ENCODE measurements at regions not wholly inside any gene's neighbourhood (a gene's known extent, or its start where the extent isn't known, plus 50 kb on each side); places are given as distances from the start of the nearest gene placed in this dataset.

- DNase-seq (ENCODE audit: low read depth): no peak
- Histone ChIP-seq H3K36me3 (ENCODE audit: control insufficient read depth, insufficient read depth, low read length) (no peaks in the 10 kb centered on the region), H3K27me3 (ENCODE audit: control insufficient read depth, insufficient read depth, low read length) (no peaks in the 10 kb centered on the region), H3K4me3 (ENCODE audit: low read depth, low read length) (no peak overlapping the region)
- ChIA-PET POLR2A (no interaction called here), CTCF (no interaction called here)
- no peak for TF ChIP-seq CTCF (IDR thresholded peaks at IDR 0.05; ENCODE audit: insufficient read depth, low read depth, low read length)
Observed at GRCh38 chr1:222918801-222919477, 104.1 kb downstream of the DISP1 start.

GRCh38 chr1:222919478-222919865 is 104.6 kb downstream of the DISP1 start:
- CTCF ChIA-PET: interaction anchor here (0.6 kb wide), 1 partner anchor 162 kb away, joined by 3 read pairs; no protein-coding TSS in a partner anchor
- no peak overlapping the region for H3K4me3 ChIP-seq (ENCODE audit: low read depth, low read length)
- no peak for DNase-seq (ENCODE audit: low read depth)

GRCh38 chr1:222920169-222920568 is 105.3 kb downstream of the DISP1 start:
- POLR2A ChIA-PET: no interaction called here
- no peaks in the 10 kb centered on the region for H3K36me3 ChIP-seq (ENCODE audit: control insufficient read depth, insufficient read depth, low read length)
- CTCF ChIA-PET: interaction anchor here (0.6 kb wide), 1 partner anchor 162 kb away, joined by 3 read pairs; no protein-coding TSS in a partner anchor
- no peak for TF ChIP-seq CTCF (IDR thresholded peaks at IDR 0.05; ENCODE audit: insufficient read depth, low read depth, low read length)
- no peak overlapping the region for H3K4me3 ChIP-seq (ENCODE audit: low read depth, low read length)
- no peak for DNase-seq (ENCODE audit: low read depth)
- H3K27me3 ChIP-seq (ENCODE audit: control insufficient read depth, insufficient read depth, low read length): no peaks in the 10 kb centered on the region

More at GRCh38 chr1:222919478-222919865, 104.6 kb downstream of the DISP1 start:
- POLR2A ChIA-PET: interaction anchor here (0.6 kb wide), 1 partner anchor 98 kb away, joined by 5 read pairs; no protein-coding TSS in a partner anchor
- TF ChIP-seq CTCF (IDR thresholded peaks at IDR 0.05; ENCODE audit: insufficient read depth, low read depth, low read length): no peak
- Histone ChIP-seq H3K36me3 (ENCODE audit: control insufficient read depth, insufficient read depth, low read length) (no peaks in the 10 kb centered on the region), H3K27me3 (ENCODE audit: control insufficient read depth, insufficient read depth, low read length) (no peaks in the 10 kb centered on the region)

GRCh38 chr1:222921945-222922344 is 107.1 kb downstream of the DISP1 start:
- Histone ChIP-seq H3K27me3 (ENCODE audit: control insufficient read depth, insufficient read depth, low read length) (no peaks in the 10 kb centered on the region), H3K36me3 (ENCODE audit: control insufficient read depth, insufficient read depth, low read length) (no peaks in the 10 kb centered on the region), H3K4me3 (ENCODE audit: low read depth, low read length) (no peak overlapping the region)
- ChIA-PET CTCF (interaction anchor here (1.1 kb wide), 1 partner anchor 12 kb away, joined by 4 read pairs; no protein-coding TSS in a partner anchor), POLR2A (no interaction called here)
- no peak for DNase-seq (ENCODE audit: low read depth)
- TF ChIP-seq CTCF (IDR thresholded peaks at IDR 0.05; ENCODE audit: insufficient read depth, low read depth, low read length): no peak

GRCh38 chr1:222923506-222923905 is 108.7 kb downstream of the DISP1 start:
- H3K36me3 ChIP-seq (ENCODE audit: control insufficient read depth, insufficient read depth, low read length): no peaks in the 10 kb centered on the region
- ChIA-PET CTCF (no interaction called here), POLR2A (no interaction called here)
- H3K4me3 ChIP-seq (ENCODE audit: low read depth, low read length): no peak overlapping the region
- TF ChIP-seq CTCF (IDR thresholded peaks at IDR 0.05; ENCODE audit: insufficient read depth, low read depth, low read length): no peak
- no peak for DNase-seq (ENCODE audit: low read depth)
- no peaks in the 10 kb centered on the region for H3K27me3 ChIP-seq (ENCODE audit: control insufficient read depth, insufficient read depth, low read length)

All from BJ (cell line).